Lower leg skin (tissue), 3 donors: ENCODE measurements at regions not wholly inside any gene's neighbourhood (a gene's known extent, or its start where the extent isn't known, plus 50 kb on each side); places are given as distances from the start of the nearest gene placed in this dataset.

Experiments
- CTCF ChIP-seq, 3 donors: fragments of 450-650 bp; IDR thresholded peaks; one replicate each; pipeline ENCODE4 v1.5.1; 2016; ENCODE audit warnings: antibody characterized with exemption in 3 of 3, mild to moderate bottlenecking in 3 of 3, moderate library complexity in 2 of 3
- POLR2A ChIP-seq, 2 donors: fragments of 450-650 bp; IDR thresholded peaks; one replicate each; pipeline ENCODE4 v1.6.1; 2016 to 2017; ENCODE audit warnings: antibody characterized with exemption in 2 of 2, mild to moderate bottlenecking in 1 of 2, moderate library complexity in 1 of 2

- TF ChIP-seq CTCF (IDR thresholded peaks at IDR 0.05) (no peak), POLR2A (IDR thresholded peaks at IDR 0.05) (no peak)
These were observed 176.2 kb upstream of the CHRM2 start for GRCh38 chr7:136692221-136692620.
